ENCODE measurements at regions not wholly inside any gene's neighbourhood (a gene's known extent, or its start where the extent isn't known, plus 50 kb on each side); places are given as distances from the start of the nearest gene placed in this dataset.

DNA sequence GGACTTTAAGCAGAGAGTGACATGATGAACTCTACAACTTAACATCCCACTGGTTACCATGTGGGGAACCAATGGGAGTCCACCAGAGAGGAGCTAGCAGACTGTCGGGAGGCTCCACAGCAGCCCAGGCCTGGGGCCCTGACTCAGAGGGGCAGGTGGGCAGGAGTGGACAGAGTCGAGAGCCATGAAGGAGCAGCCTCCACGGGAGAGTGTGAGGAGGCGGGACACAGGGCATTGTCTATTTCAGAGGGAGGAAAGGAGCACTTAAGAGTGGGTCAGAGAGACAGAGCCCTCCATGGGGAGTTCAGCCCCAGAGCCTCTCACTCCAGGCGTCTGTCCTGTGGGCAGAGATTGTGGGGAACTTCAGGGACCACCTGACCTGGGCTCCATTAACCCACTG lies 118.7 kb downstream of the CYP26B1 start:
- no peak for TF ChIP-seq CTCF (IDR thresholded peaks at IDR 0.05)
- TF ChIP-seq POLR2A (IDR thresholded peaks at IDR 0.05) = no peak
